Heart left ventricle (tissue), 13 donors: ENCODE measurements at regions not wholly inside any gene's neighbourhood (a gene's known extent, or its start where the extent isn't known, plus 50 kb on each side); places are given as distances from the start of the nearest gene placed in this dataset.

Experiments
- CTCF ChIP-seq, 12 donors: fragments of 200-600 bp; sonication (generic) in 4 of 12; IDR thresholded peaks; one replicate each; pipeline versions ENCODE4 v1.5.0 to v1.8.0; 2018 to 2022; ENCODE audit warnings: antibody characterized with exemption in 12 of 12, mild to moderate bottlenecking in 5 of 12
- POLR2A ChIP-seq, 2 donors: fragments of 450-650 bp; IDR thresholded peaks; one replicate each; pipeline ENCODE4 v1.6.1; 2017; ENCODE audit warnings: antibody characterized with exemption in 2 of 2, mild to moderate bottlenecking in 2 of 2, moderate library complexity in 2 of 2
- donor health status: ischemic (EF 13 %, LVEDD 7.1; RV severe dilation, severe dysfunction).
- donor health status: DM: no; HTN: yes; CAD: no.
- donor health status: DM: no; HTN: no; CAD: no.
- donor health status: ischemic (EF 25% LVEDD 6.9; RV normal size, moderate dysfunction).
- donor health status: ischemic (EF 25% LVEDD 5.7; RV mildly dilated, moderate dysfunction).
- donor health status: ischemic (EF 35%, LVEDD 5.7; RV mildly dilated, moderate dysfunction).
- donor health status: nonischemic (EF 11% LVEDD 7.7; RV severe dilation, severe dysfunction).
- donor health status: DM: yes; HTN: yes; CAD: no.
- donor health status: PGD.
- donor health status: ischemic (EF 29% LVEDD 5.4; RV normal size, mild dysfunction).
- donor health status: nonischemic (EF 23%, LVEDD 6.1; RV moderate dilation, normal function).

GRCh38 chr6:127022302-127022701 is 96.2 kb upstream of the RSPO3 start:
- TF ChIP-seq CTCF (IDR thresholded peaks at IDR 0.05) (no peak), POLR2A (IDR thresholded peaks at IDR 0.05) (no peak)
